ENCODE measurements at regions not wholly inside any gene's neighbourhood (a gene's known extent, or its start where the extent isn't known, plus 50 kb on each side); places are given as distances from the start of the nearest gene placed in this dataset.
"Not testable (repeated sequence)": the region's sequence is repeated elsewhere in the genome, so short reads cannot be mapped to it uniquely, and the experiment has no call there.

GRCh38 chr18:33854086-33854826 is 276.2 kb downstream of the ASXL3 start:
- DNase-seq (ENCODE audit: low read depth), result no peak

- DNase-seq (ENCODE audit: low read depth), result no peak
These were observed 275.2 kb downstream of the ASXL3 start for GRCh38 chr18:33853187-33853586.

- DNase-seq (ENCODE audit: low read depth), result no peak
These were observed 273.6 kb downstream of the ASXL3 start for GRCh38 chr18:33851546-33852078.

- no peak for DNase-seq (ENCODE audit: low read depth)
These were observed 271.7 kb downstream of the ASXL3 start for GRCh38 chr18:33849731-33850130.

GRCh38 chr18:33844232-33844631 is 266.2 kb downstream of the ASXL3 start:
- DNase-seq (ENCODE audit: low read depth), result peak; percentile 4

GRCh38 chr18:33841221-33841967 is 263.4 kb downstream of the ASXL3 start:
- no peak for DNase-seq (ENCODE audit: low read depth)

- no peak for DNase-seq (ENCODE audit: low read depth)
These were observed 262.2 kb downstream of the ASXL3 start for GRCh38 chr18:33840212-33840593.

GRCh38 chr18:33839452-33840211 is 261.6 kb downstream of the ASXL3 start:
- DNase-seq (ENCODE audit: low read depth), result peak; percentile 48

- no peak for DNase-seq (ENCODE audit: low read depth)
These were observed 260.0 kb downstream of the ASXL3 start for GRCh38 chr18:33838054-33838453.

- DNase-seq (ENCODE audit: low read depth), result no peak
These were observed 259.2 kb downstream of the ASXL3 start for GRCh38 chr18:33837191-33837590.

- DNase-seq (ENCODE audit: low read depth), result no peak
These were observed 258.5 kb downstream of the ASXL3 start for GRCh38 chr18:33836564-33836963.

- DNase-seq (ENCODE audit: low read depth), result no peak
These were observed 257.4 kb downstream of the ASXL3 start for GRCh38 chr18:33835419-33835818.

- DNase-seq (ENCODE audit: low read depth), result no peak
These were observed 255.8 kb downstream of the ASXL3 start for GRCh38 chr18:33833842-33834241.

GRCh38 chr18:33831424-33831823 is 253.4 kb downstream of the ASXL3 start:
- no peak for DNase-seq (ENCODE audit: low read depth)

- DNase-seq (ENCODE audit: low read depth), result no peak
These were observed 252.2 kb downstream of the ASXL3 start for GRCh38 chr18:33830213-33830612.

- DNase-seq (ENCODE audit: low read depth), result no peak
These were observed 250.9 kb downstream of the ASXL3 start for GRCh38 chr18:33828949-33829348.

GRCh38 chr18:33826151-33826550 is 248.1 kb downstream of the ASXL3 start:
- no peak for DNase-seq (ENCODE audit: low read depth)

- DNase-seq (ENCODE audit: low read depth), result peak; percentile 58
These were observed 243.5 kb downstream of the ASXL3 start for GRCh38 chr18:33821503-33821902.

- no peak for DNase-seq (ENCODE audit: low read depth)
These were observed 242.7 kb downstream of the ASXL3 start for GRCh38 chr18:33820517-33821371.

GRCh38 chr18:33819692-33820343 is 241.8 kb downstream of the ASXL3 start:
- DNase-seq (ENCODE audit: low read depth), result not testable (repeated sequence)

- DNase-seq (ENCODE audit: low read depth), result no peak
These were observed 240.1 kb downstream of the ASXL3 start for GRCh38 chr18:33818145-33818544.
